ENCODE measurements at regions not wholly inside any gene's neighbourhood (a gene's known extent, or its start where the extent isn't known, plus 50 kb on each side); places are given as distances from the start of the nearest gene placed in this dataset.
A peak's percentile ranks its signal among the peaks of the same experiment; 100 is the strongest.

GRCh38 chr13:64255988-64256387 is 2840.3 kb upstream of the PCDH20 start:
- H3K79me1 ChIP-seq (ENCODE audit: low read depth in 1 of 2, low read length in 2 of 2): no peaks in the 10 kb centered on the region
- H4K8ac ChIP-seq (ENCODE audit: low read depth in 2 of 2, low read length in 2 of 2): no peak overlapping the region
- no peak overlapping the region for H3K56ac ChIP-seq (ENCODE audit: extremely low read depth, insufficient read depth, low read length)
- intact Hi-C loops (cut with micrococcal nuclease) (no loop called here), dilution Hi-C loops (cut with HindIII; ENCODE audit: low sequenced_read_pairs, unreplicated experiment) (no loop called here), in situ Hi-C loops (cut with MboI; ENCODE audit: low sequenced_read_pairs) (no loop called here)
- H4K20me1 ChIP-seq (ENCODE audit: insufficient read depth, low read length): no peaks in the 10 kb centered on the region
- H4K91ac ChIP-seq (ENCODE audit: insufficient read depth, low read depth, low read length): no peak overlapping the region
- H3K27me3 ChIP-seq (ENCODE audit: control insufficient read depth, insufficient read depth, low read length): no peaks in the 10 kb centered on the region
- H2AFZ ChIP-seq (replicated peaks; ENCODE audit: low read length, poor library complexity): no peak overlapping the region
- no peak overlapping the region for H3K27ac ChIP-seq (ENCODE audit: insufficient read depth, low read length)
- TF ChIP-seq CTCF (conservative IDR thresholded peaks at IDR 0.05; ENCODE audit: low read depth, low read length): no peak
- TF ChIP-seq MAFK (IDR thresholded peaks at IDR 0.05; ENCODE audit: low read depth, low read length): peak; percentile 91
- no peak for TF ChIP-seq NFE2L2 (IDR thresholded peaks at IDR 0.05; ENCODE audit: low read depth, low read length)
- H3K23ac ChIP-seq (ENCODE audit: low read depth, low read length): no peak overlapping the region
- no peak overlapping the region for H2AK5ac ChIP-seq (ENCODE audit: low read depth, low read length)
- H2BK5ac ChIP-seq (ENCODE audit: low read depth, low read length, poor library complexity, severe bottlenecking): no peak overlapping the region
- ChIA-PET POLR2A (ENCODE audit: unreplicated experiment) (no interaction called here), CTCF (no interaction called here)
- WGBS, 2 experiments (ENCODE audit: extremely low coverage in 2 of 2, insufficient read length in 1 of 2): no CpG with 5 or more reads among the region's 1 CpG
- H3K4me3 ChIP-seq (ENCODE audit: insufficient read depth, low read depth, low read length): no peak overlapping the region
- no peak overlapping the region for H2BK20ac ChIP-seq (ENCODE audit: low read depth, low read length)
- DNase-seq (no peak), ATAC-seq (ENCODE audit: low read depth) (no peak)
- no peak overlapping the region for H2AK9ac ChIP-seq (replicated peaks; ENCODE audit: low read depth, low read length, poor library complexity)
- BruUV-seq (replicated peaks): no TSS peak
- H2BK15ac ChIP-seq (ENCODE audit: low read depth, low read length): no peak overlapping the region
- no peak overlapping the region for H3K18ac ChIP-seq (ENCODE audit: low read depth, low read length)
- H3K4me2 ChIP-seq (ENCODE audit: low read depth, low read length): no peak overlapping the region
- H3K14ac ChIP-seq (replicated peaks; ENCODE audit: low read depth, low read length): no peak overlapping the region
- H4K5ac ChIP-seq (ENCODE audit: low read depth, low read length): no peak overlapping the region
- H2BK120ac ChIP-seq (ENCODE audit: low read depth, low read length): no peak overlapping the region
- no peaks in the 10 kb centered on the region for H3K36me3 ChIP-seq (ENCODE audit: control insufficient read depth, insufficient read depth, low read length)
- no peaks in the 10 kb centered on the region for H3K9me1 ChIP-seq (ENCODE audit: insufficient read depth, low read length)
- H3K9ac ChIP-seq (ENCODE audit: low read depth, low read length): no peak overlapping the region
- no peaks in the 10 kb centered on the region for H3K9me3 ChIP-seq (ENCODE audit: control insufficient read depth, insufficient read depth, low read length)
- H3K4ac ChIP-seq (ENCODE audit: low read depth, low read length): no peak overlapping the region
- H3K4me1 ChIP-seq (ENCODE audit: control insufficient read depth, insufficient read depth, low read length): no peaks in the 10 kb centered on the region
